Sigmoid colon (tissue), 4 donors: ENCODE measurements at regions not wholly inside any gene's neighbourhood (a gene's known extent, or its start where the extent isn't known, plus 50 kb on each side); places are given as distances from the start of the nearest gene placed in this dataset.

Experiments used
- CTCF ChIP-seq, 4 experiments: fragments of 450-650 bp in 3 of 4; fragments of 200-600 bp in 1 of 4; IDR thresholded peaks; one replicate each; pipeline ENCODE4 v1.5.1; 2016 to 2019; ENCODE audit warnings: antibody characterized with exemption in 4 of 4, mild to moderate bottlenecking in 3 of 4, moderate library complexity in 2 of 4
- EP300 ChIP-seq, 4 donors: sonication (generic); formaldehyde crosslinking; IDR thresholded peaks; one replicate each; pipeline ENCODE4 v1.6.1; 2017; ENCODE audit warnings: antibody characterized with exemption in 4 of 4
- POLR2A ChIP-seq, 2 donors: fragments of 450-650 bp; IDR thresholded peaks; one replicate each; pipeline ENCODE4 v1.6.1; 2016; ENCODE audit warnings: antibody characterized with exemption in 2 of 2, mild to moderate bottlenecking in 2 of 2, moderate library complexity in 2 of 2
- POLR2AphosphoS5 ChIP-seq, 4 donors: sonication (generic); formaldehyde crosslinking; IDR thresholded peaks; one replicate each; pipeline ENCODE4 v1.6.1; 2017; ENCODE audit warnings: antibody characterized with exemption in 4 of 4

GRCh38 chr15:70279096-70279495 lies 181.4 kb upstream of the TLE3 start:
- TF ChIP-seq POLR2A (IDR thresholded peaks at IDR 0.05) (no peak), POLR2AphosphoS5 (IDR thresholded peaks at IDR 0.05) (no peak), CTCF (IDR thresholded peaks at IDR 0.05) (no peak), EP300 (IDR thresholded peaks at IDR 0.05) (no peak)
